Left colon (tissue), 2 donors: ENCODE measurements at regions not wholly inside any gene's neighbourhood (a gene's known extent, or its start where the extent isn't known, plus 50 kb on each side); places are given as distances from the start of the nearest gene placed in this dataset.

ENCODE experiments used
- ATAC-seq: fragments of 200-7000 bp; cut with Tn5 transposase; one replicate; pipeline ENCODE4 v1.9.1; 2020; ENCODE audit warnings: mild to moderate bottlenecking, moderate library complexity
- DNase-seq, 2 donors: peaks; one replicate each; pipeline ENCODE4 v3.0.0-alpha.2; 2020
- intact Hi-C, 2 donors: fragments of 100-400 bp; cut with DNase I in 1 of 2; cut with micrococcal nuclease in 1 of 2; formaldehyde crosslinking; loops; one replicate each; pipeline versions ENCODE4 v1.11.2 to v1.14.0; 2022; cut with DNase I, micrococcal nuclease
- donor health status: DM: no; HTN: no; CAD: no.
- donor health status: DM: yes; HTN: yes; CAD: no.

GRCh38 chr4:10753856-10754402 is 69.4 kb upstream of the CLNK start:
- intact Hi-C loops: no loop called here
- no peak for ATAC-seq
- DNase-seq: no peak

- no peak for DNase-seq
- intact Hi-C loops: no loop called here
- ATAC-seq: no peak
Observed at GRCh38 chr4:10753336-10753735, 68.8 kb upstream of the CLNK start.

GRCh38 chr4:10750714-10751113 is 66.1 kb upstream of the CLNK start:
- DNase-seq (no peak), ATAC-seq (no peak)
- intact Hi-C loops: no loop called here

GRCh38 chr4:10747186-10747585 is 62.6 kb upstream of the CLNK start:
- ATAC-seq (no peak), DNase-seq (no peak)
- intact Hi-C loops: no loop called here

GRCh38 chr4:10746371-10747171 is 62.0 kb upstream of the CLNK start:
- intact Hi-C loops: no loop called here
- ATAC-seq (no peak), DNase-seq (no peak)

- ATAC-seq (no peak), DNase-seq (no peak)
- intact Hi-C loops: no loop called here
Observed at GRCh38 chr4:10743357-10743756, 58.8 kb upstream of the CLNK start.

DNA sequence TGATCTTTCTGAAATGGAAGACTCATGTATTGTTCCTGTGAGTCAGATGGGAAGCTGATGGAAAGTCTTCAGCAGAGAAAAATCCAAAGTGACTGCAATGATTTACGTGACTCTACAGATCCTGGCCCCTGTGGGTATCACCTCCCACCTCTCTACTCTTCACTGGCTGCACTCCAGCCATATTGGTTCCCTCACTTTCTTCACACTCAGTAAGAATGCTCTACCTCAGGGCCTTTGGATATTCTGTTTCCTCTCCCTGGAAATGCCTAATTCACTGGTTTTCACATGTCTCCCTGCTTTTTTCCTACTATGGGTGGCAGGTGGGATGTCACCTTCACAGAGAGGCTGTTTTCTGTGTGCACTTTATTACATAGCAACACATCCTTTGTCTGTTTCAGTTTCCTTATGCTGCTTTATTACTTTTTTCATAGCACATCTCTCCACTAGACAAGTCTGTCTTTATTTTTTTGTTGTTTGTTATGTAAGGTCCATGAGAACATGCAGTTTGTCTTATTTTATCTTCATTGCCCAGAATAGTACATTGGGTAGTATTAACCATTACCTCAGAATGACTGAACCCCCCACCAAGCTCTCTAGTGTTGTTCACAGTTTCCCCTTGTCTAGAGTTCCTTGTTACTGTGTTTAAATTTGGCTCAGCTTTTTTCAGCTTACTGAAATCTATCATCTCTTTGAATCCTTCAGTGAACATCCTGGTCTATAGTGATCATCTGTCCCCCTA is 57.6 kb upstream of the CLNK start:
- intact Hi-C loops: no loop called here
- ATAC-seq: no peak
- DNase-seq: no peak

- DNase-seq (no peak), ATAC-seq (no peak)
- intact Hi-C loops: no loop called here
Observed at GRCh38 chr4:10740891-10741620, 56.5 kb upstream of the CLNK start.

GRCh38 chr4:10740251-10740650 is 55.7 kb upstream of the CLNK start:
- intact Hi-C loops: no loop called here
- DNase-seq (no peak), ATAC-seq (no peak)

DNA sequence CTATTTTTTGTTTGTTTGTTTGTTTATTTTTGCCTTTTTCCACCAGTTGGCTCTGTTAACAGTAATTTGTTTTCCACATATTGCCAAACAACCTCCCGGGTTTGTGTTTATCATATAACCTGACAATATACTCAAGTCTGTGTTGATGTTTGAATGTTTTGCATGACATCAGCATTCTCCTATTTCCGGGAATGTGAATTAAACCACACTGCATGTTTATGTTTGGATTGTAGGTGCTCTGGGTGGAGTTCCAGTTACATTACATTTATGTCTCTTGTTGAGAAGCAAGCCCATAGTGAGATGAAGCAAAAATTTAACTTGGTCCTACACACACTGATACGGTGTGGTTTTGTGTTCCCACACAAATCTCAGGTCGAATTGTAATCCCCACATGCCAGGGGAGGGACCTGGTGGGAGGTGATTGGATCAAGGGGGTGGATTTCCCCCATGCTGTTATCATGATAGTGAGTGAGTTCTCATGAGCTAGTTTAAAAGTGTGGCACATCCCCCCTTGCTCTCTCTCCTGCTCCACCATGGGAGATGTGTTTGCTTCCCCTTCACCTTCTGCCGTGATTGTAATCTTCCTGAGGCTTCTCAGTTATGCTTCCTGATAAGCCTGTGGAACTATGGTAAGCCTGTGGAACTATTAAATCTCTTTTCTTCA is 54.4 kb upstream of the CLNK start:
- ATAC-seq: no peak
- no peak for DNase-seq
- intact Hi-C loops: no loop called here

DNA sequence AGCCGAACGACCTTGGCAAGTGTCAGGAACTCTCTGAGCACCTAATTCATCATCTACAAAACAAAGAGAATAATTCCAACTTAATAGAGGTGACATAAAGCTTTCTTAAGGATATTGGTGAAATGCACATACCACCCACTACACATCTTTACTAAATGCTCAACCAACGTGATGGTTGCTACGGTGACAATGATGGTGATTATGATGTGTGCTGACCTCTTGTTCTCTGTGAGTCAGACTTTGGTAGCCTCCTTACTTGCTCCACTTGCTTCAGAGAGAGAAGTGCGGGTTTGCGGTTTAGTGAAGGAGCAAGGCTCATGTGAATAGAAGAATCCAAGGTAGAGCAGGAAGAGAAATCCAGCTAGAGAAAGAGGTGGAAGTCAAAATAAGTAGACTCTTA is 52.8 kb upstream of the CLNK start:
- no peak for DNase-seq
- no peak for ATAC-seq
- intact Hi-C loops: no loop called here

DNA sequence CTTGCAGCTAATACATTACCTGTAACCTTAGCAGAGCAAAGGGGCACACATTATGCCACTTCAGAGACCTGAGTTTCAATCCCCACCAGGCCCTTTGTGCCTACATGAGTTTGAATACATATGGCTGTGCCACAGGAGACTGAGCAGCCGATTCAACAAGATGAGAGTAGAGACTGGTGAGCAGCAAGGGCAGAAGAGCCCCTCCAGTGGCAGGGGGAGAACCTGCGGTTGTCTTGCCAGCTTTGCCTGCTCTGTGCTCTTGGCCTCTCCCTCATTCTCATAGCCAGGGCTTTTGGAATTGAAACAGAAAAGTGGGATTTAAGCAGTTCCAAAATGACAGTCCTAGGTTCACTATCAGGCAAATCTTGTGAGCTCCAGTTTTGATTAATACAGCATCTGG is 52.3 kb upstream of the CLNK start:
- intact Hi-C loops: no loop called here
- ATAC-seq: no peak
- no peak for DNase-seq

DNA sequence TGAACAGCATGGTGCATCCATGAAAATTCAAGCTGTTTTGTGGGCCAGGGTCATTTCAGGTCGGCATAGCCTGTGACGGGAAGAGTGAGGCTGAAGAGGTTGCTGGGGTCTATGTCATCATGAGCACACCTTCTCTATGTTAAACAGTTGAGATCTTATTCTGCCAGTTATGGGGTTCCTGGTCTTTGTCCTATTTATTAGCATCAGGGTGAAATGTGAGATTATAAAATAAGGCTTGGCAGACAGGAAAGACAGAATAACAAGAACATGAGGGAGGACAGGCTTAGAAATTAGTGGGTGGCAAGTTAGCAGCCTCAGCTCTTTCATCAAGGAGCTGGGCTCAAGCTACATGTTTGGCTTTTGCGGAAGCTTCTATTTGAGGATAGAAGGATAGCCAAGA is 51.7 kb upstream of the CLNK start:
- intact Hi-C loops: no loop called here
- no peak for ATAC-seq
- no peak for DNase-seq

DNA sequence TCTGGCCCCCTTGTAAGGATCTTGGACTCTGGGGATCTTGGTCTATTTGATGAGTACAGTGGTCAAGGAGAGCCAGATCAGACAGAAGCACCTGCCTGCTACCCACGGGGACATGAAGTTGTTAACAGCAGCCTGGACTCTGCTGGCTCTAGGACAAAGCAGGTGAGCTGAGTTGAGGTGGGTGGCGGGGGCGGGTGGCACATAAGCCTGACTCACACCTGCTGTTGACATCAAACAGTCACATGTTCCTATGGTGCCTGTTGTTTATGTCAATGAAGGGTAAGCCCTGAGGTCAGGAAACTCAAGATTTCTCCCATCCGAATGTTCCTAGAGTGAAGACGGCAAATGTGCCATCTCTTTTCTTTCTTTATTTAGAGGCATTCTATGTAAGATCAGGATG is 50.1 kb upstream of the CLNK start:
- intact Hi-C loops: no loop called here
- DNase-seq (no peak), ATAC-seq (no peak)
